ENCODE measurements at regions not wholly inside any gene's neighbourhood (a gene's known extent, or its start where the extent isn't known, plus 50 kb on each side); places are given as distances from the start of the nearest gene placed in this dataset.

- TF ChIP-seq THRA (IDR thresholded peaks at IDR 0.05) (no peak), FOXA1 (IDR thresholded peaks at IDR 0.05; ENCODE audit: borderline replicate concordance) (no peak), NRF1 (conservative IDR thresholded peaks at IDR 0.05 in 1 of 2, IDR thresholded peaks at IDR 0.05 in 1 of 2) (no peak), THAP7 (CRISPR knock-in tag; IDR thresholded peaks at IDR 0.05) (no peak), TAF15 (IDR thresholded peaks at IDR 0.05; ENCODE audit: low read depth, low read length) (no peak), SP1 (CRISPR knock-in tag; IDR thresholded peaks at IDR 0.05) (no peak), ATF3 (IDR thresholded peaks at IDR 0.05) (no peak), ATF3 (CRISPR knock-in tag; conservative IDR thresholded peaks at IDR 0.05) (no peak), TRIM25 (IDR thresholded peaks at IDR 0.05; ENCODE audit: borderline replicate concordance) (no peak), CREB1 (IDR thresholded peaks at IDR 0.05) (no peak), CREB1 (CRISPR knock-in tag; IDR thresholded peaks at IDR 0.05) (no peak), ZNF239 (CRISPR knock-in tag; IDR thresholded peaks at IDR 0.05) (peak; percentile 34; the same call in 1 of the 2 replicates), VEZF1 (CRISPR knock-in tag; IDR thresholded peaks at IDR 0.05) (no peak), BRF2 (IDR thresholded peaks at IDR 0.05; ENCODE audit: borderline replicate concordance, insufficient read depth, insufficient read length) (no peak), ESRRB (CRISPR knock-in tag; IDR thresholded peaks at IDR 0.05; ENCODE audit: borderline replicate concordance) (no peak), NFIC (IDR thresholded peaks at IDR 0.05) (no peak), CCNT2 (IDR thresholded peaks at IDR 0.05; ENCODE audit: borderline replicate concordance, extremely low read depth, insufficient read length, low read depth, low read length) (no peak), BHLHE40 (IDR thresholded peaks at IDR 0.05; ENCODE audit: low read length) (no peak), OTX1 (CRISPR knock-in tag; IDR thresholded peaks at IDR 0.05) (no peak)
Observed at GRCh38 chr1:234725177-234726132, 115.5 kb upstream of the IRF2BP2 start (continued).

Measured in K562 (cell line).